Peyer's patch (tissue), 4 donors: ENCODE measurements at regions not wholly inside any gene's neighbourhood (a gene's known extent, or its start where the extent isn't known, plus 50 kb on each side); places are given as distances from the start of the nearest gene placed in this dataset.

Experiments used
- CTCF ChIP-seq, 6 experiments: fragments of 450-650 bp in 4 of 6; fragments of 200-600 bp in 2 of 6; sonication (generic) in 1 of 6; IDR thresholded peaks; one replicate each; pipeline ENCODE4 v1.5.1; 2017 to 2019; ENCODE audit warnings: antibody characterized with exemption in 6 of 6, mild to moderate bottlenecking in 3 of 6, moderate library complexity in 1 of 6
- POLR2A ChIP-seq, 2 donors: fragments of 450-650 bp; IDR thresholded peaks; one replicate each; pipeline ENCODE4 v1.5.1; 2017; ENCODE audit warnings: antibody characterized with exemption in 2 of 2, mild to moderate bottlenecking in 2 of 2, moderate library complexity in 2 of 2

- TF ChIP-seq CTCF (IDR thresholded peaks at IDR 0.05) = no peak
- no peak for TF ChIP-seq POLR2A (IDR thresholded peaks at IDR 0.05)
These were observed 89.5 kb upstream of the CALM2 start for GRCh38 chr2:47265751-47266231.
